ENCODE measurements at regions not wholly inside any gene's neighbourhood (a gene's known extent, or its start where the extent isn't known, plus 50 kb on each side); places are given as distances from the start of the nearest gene placed in this dataset.

GRCh38 chr2:9764153-9764778 is 79.0 kb upstream of the TAF1B start:
- Histone ChIP-seq H3K4me1 (ENCODE audit: control insufficient read depth, insufficient read depth, low read length) (no peaks in the 10 kb centered on the region), H3K36me3 (ENCODE audit: control insufficient read depth, insufficient read depth, low read length) (no peaks in the 10 kb centered on the region), H3K27me3 (ENCODE audit: control insufficient read depth, insufficient read depth, low read length) (peaks cover 7% of the 10 kb centered on the region), H3K9ac (ENCODE audit: low read length) (no peak overlapping the region), H3K9me3 (ENCODE audit: control insufficient read depth, low read length) (no peaks in the 10 kb centered on the region), H3K4me3 (ENCODE audit: low read length) (no peak overlapping the region)

- Histone ChIP-seq H3K36me3 (ENCODE audit: control insufficient read depth, insufficient read depth, low read length) (no peaks in the 10 kb centered on the region), H3K4me1 (ENCODE audit: control insufficient read depth, insufficient read depth, low read length) (peaks cover 8% of the 10 kb centered on the region), H3K27me3 (ENCODE audit: control insufficient read depth, insufficient read depth, low read length) (peaks cover 5% of the 10 kb centered on the region), H3K9ac (ENCODE audit: low read length) (no peak overlapping the region), H3K4me3 (ENCODE audit: low read length) (no peak overlapping the region), H3K9me3 (ENCODE audit: control insufficient read depth, low read length) (no peaks in the 10 kb centered on the region)
Observed at GRCh38 chr2:9765611-9766531, 77.4 kb upstream of the TAF1B start.

- Histone ChIP-seq H3K4me3 (ENCODE audit: low read length) (no peak overlapping the region), H3K9me3 (ENCODE audit: control insufficient read depth, low read length) (no peaks in the 10 kb centered on the region), H3K4me1 (ENCODE audit: control insufficient read depth, insufficient read depth, low read length) (peaks cover 18% of the 10 kb centered on the region), H3K27me3 (ENCODE audit: control insufficient read depth, insufficient read depth, low read length) (peaks cover 5% of the 10 kb centered on the region), H3K36me3 (ENCODE audit: control insufficient read depth, insufficient read depth, low read length) (no peaks in the 10 kb centered on the region), H3K9ac (ENCODE audit: low read length) (no peak overlapping the region)
Observed at GRCh38 chr2:9767656-9768281, 75.5 kb upstream of the TAF1B start.

GRCh38 chr2:9768388-9768787 is 74.9 kb upstream of the TAF1B start:
- H3K4me1 ChIP-seq (ENCODE audit: control insufficient read depth, insufficient read depth, low read length), result peaks cover 18% of the 10 kb centered on the region
- H3K36me3 ChIP-seq (ENCODE audit: control insufficient read depth, insufficient read depth, low read length), result no peaks in the 10 kb centered on the region
- no peak overlapping the region for H3K4me3 ChIP-seq (ENCODE audit: low read length)
- no peak overlapping the region for H3K9ac ChIP-seq (ENCODE audit: low read length)
- H3K27me3 ChIP-seq (ENCODE audit: control insufficient read depth, insufficient read depth, low read length), result peaks cover 5% of the 10 kb centered on the region
- H3K9me3 ChIP-seq (ENCODE audit: control insufficient read depth, low read length), result no peaks in the 10 kb centered on the region

GRCh38 chr2:9769171-9770005 is 73.9 kb upstream of the TAF1B start:
- Histone ChIP-seq H3K4me3 (ENCODE audit: low read length) (no peak overlapping the region), H3K4me1 (ENCODE audit: control insufficient read depth, insufficient read depth, low read length) (peaks cover 18% of the 10 kb centered on the region), H3K36me3 (ENCODE audit: control insufficient read depth, insufficient read depth, low read length) (no peaks in the 10 kb centered on the region), H3K9me3 (ENCODE audit: control insufficient read depth, low read length) (no peaks in the 10 kb centered on the region), H3K27me3 (ENCODE audit: control insufficient read depth, insufficient read depth, low read length) (peaks cover 5% of the 10 kb centered on the region), H3K9ac (ENCODE audit: low read length) (no peak overlapping the region)

- Histone ChIP-seq H3K4me1 (ENCODE audit: control insufficient read depth, insufficient read depth, low read length) (peaks cover 18% of the 10 kb centered on the region), H3K27me3 (ENCODE audit: control insufficient read depth, insufficient read depth, low read length) (peaks cover 8% of the 10 kb centered on the region), H3K36me3 (ENCODE audit: control insufficient read depth, insufficient read depth, low read length) (no peaks in the 10 kb centered on the region), H3K4me3 (ENCODE audit: low read length) (no peak overlapping the region), H3K9ac (ENCODE audit: low read length) (no peak overlapping the region), H3K9me3 (ENCODE audit: control insufficient read depth, low read length) (no peaks in the 10 kb centered on the region)
Observed at GRCh38 chr2:9770006-9770307, 73.3 kb upstream of the TAF1B start.

GRCh38 chr2:9770308-9771100 is 72.8 kb upstream of the TAF1B start:
- no peak overlapping the region for H3K9ac ChIP-seq (ENCODE audit: low read length)
- no peaks in the 10 kb centered on the region for H3K36me3 ChIP-seq (ENCODE audit: control insufficient read depth, insufficient read depth, low read length)
- no peak overlapping the region for H3K4me3 ChIP-seq (ENCODE audit: low read length)
- peaks cover 18% of the 10 kb centered on the region for H3K4me1 ChIP-seq (ENCODE audit: control insufficient read depth, insufficient read depth, low read length)
- peaks cover 8% of the 10 kb centered on the region for H3K27me3 ChIP-seq (ENCODE audit: control insufficient read depth, insufficient read depth, low read length)
- no peaks in the 10 kb centered on the region for H3K9me3 ChIP-seq (ENCODE audit: control insufficient read depth, low read length)

GRCh38 chr2:9771101-9771449 is 72.2 kb upstream of the TAF1B start:
- Histone ChIP-seq H3K4me3 (ENCODE audit: low read length) (no peak overlapping the region), H3K36me3 (ENCODE audit: control insufficient read depth, insufficient read depth, low read length) (no peaks in the 10 kb centered on the region), H3K4me1 (ENCODE audit: control insufficient read depth, insufficient read depth, low read length) (peaks cover 18% of the 10 kb centered on the region), H3K9ac (ENCODE audit: low read length) (no peak overlapping the region), H3K9me3 (ENCODE audit: control insufficient read depth, low read length) (no peaks in the 10 kb centered on the region), H3K27me3 (ENCODE audit: control insufficient read depth, insufficient read depth, low read length) (peaks cover 8% of the 10 kb centered on the region)

- peaks cover 18% of the 10 kb centered on the region for H3K4me1 ChIP-seq (ENCODE audit: control insufficient read depth, insufficient read depth, low read length)
Observed at GRCh38 chr2:9771481-9772017, 71.7 kb upstream of the TAF1B start.

GRCh38 chr2:9772035-9772998 is 71.0 kb upstream of the TAF1B start:
- peaks cover 18% of the 10 kb centered on the region for H3K4me1 ChIP-seq (ENCODE audit: control insufficient read depth, insufficient read depth, low read length)
- H3K9me3 ChIP-seq (ENCODE audit: control insufficient read depth, low read length), result no peaks in the 10 kb centered on the region
- peaks cover 8% of the 10 kb centered on the region for H3K27me3 ChIP-seq (ENCODE audit: control insufficient read depth, insufficient read depth, low read length)
- no peak overlapping the region for H3K4me3 ChIP-seq (ENCODE audit: low read length)
- no peaks in the 10 kb centered on the region for H3K36me3 ChIP-seq (ENCODE audit: control insufficient read depth, insufficient read depth, low read length)
- no peak overlapping the region for H3K9ac ChIP-seq (ENCODE audit: low read length)

More at GRCh38 chr2:9771481-9772017, 71.7 kb upstream of the TAF1B start:
- no peaks in the 10 kb centered on the region for H3K36me3 ChIP-seq (ENCODE audit: control insufficient read depth, insufficient read depth, low read length)
- no peak overlapping the region for H3K9ac ChIP-seq (ENCODE audit: low read length)
- no peaks in the 10 kb centered on the region for H3K9me3 ChIP-seq (ENCODE audit: control insufficient read depth, low read length)
- no peak overlapping the region for H3K4me3 ChIP-seq (ENCODE audit: low read length)
- peaks cover 8% of the 10 kb centered on the region for H3K27me3 ChIP-seq (ENCODE audit: control insufficient read depth, insufficient read depth, low read length)
